Spleen (tissue), 11 donors: ENCODE measurements at regions not wholly inside any gene's neighbourhood (a gene's known extent, or its start where the extent isn't known, plus 50 kb on each side); places are given as distances from the start of the nearest gene placed in this dataset.

Experiments
- DNase-seq: peaks from one replicate; pipeline ENCODE4 v3.0.0-alpha.2; 2020
- H3K27ac ChIP-seq, 8 donors: fragments of 200-600 bp; sonication (generic) in 7 of 8; 1 replicate in 4 of 8; 2 replicates in 4 of 8; pipeline versions ENCODE4 v1.5.0 to v1.8.0; 2016 to 2021; ENCODE audit warnings: inconsistent platforms in 4 of 8, mild to moderate bottlenecking in 4 of 8, moderate library complexity in 1 of 8
- H3K27me3 ChIP-seq, 7 donors: fragments of 200-600 bp; sonication (generic) in 6 of 7; replicated peaks in 1 of 7; 1 replicate in 4 of 7; 2 replicates in 3 of 7; pipeline versions ENCODE4 v1.5.0 to v1.8.0; 2016 to 2021; ENCODE audit warnings: inconsistent platforms in 3 of 7, mild to moderate bottlenecking in 1 of 7
- H3K36me3 ChIP-seq, 6 donors: fragments of 200-600 bp; sonication (generic) in 5 of 6; 1 replicate in 4 of 6; 2 replicates in 2 of 6; pipeline versions ENCODE4 v1.5.0 to v1.8.0; 2016 to 2021; ENCODE audit warnings: inconsistent platforms in 2 of 6
- H3K4me1 ChIP-seq, 6 donors: fragments of 200-600 bp; sonication (generic) in 5 of 6; 1 replicate in 3 of 6; 2 replicates in 3 of 6; pipeline versions ENCODE4 v1.5.0 to v1.8.0; 2016 to 2021; ENCODE audit warnings: inconsistent platforms in 3 of 6
- H3K4me3 ChIP-seq, 8 donors: fragments of 200-600 bp; sonication (generic) in 7 of 8; 1 replicate in 4 of 8; 2 replicates in 4 of 8; pipeline versions ENCODE4 v1.5.0 to v1.8.0; 2016 to 2021; ENCODE audit warnings: inconsistent platforms in 4 of 8, mild to moderate bottlenecking in 4 of 8, moderate library complexity in 2 of 8
- H3K9me3 ChIP-seq, 8 donors: fragments of 200-600 bp; sonication (generic) in 7 of 8; 1 replicate in 4 of 8; 2 replicates in 4 of 8; pipeline versions ENCODE4 v1.5.0 to v1.8.0; 2016 to 2021; ENCODE audit warnings: inconsistent platforms in 4 of 8
- CTCF ChIP-seq, 11 experiments: fragments of 200-600 bp in 7 of 11; fragments of 450-650 bp in 4 of 11; sonication (generic) in 4 of 11; IDR thresholded peaks in 8 of 11; conservative IDR thresholded peaks in 3 of 11; 1 replicate in 7 of 11; 2 replicates in 4 of 11; pipeline versions ENCODE4 v1.4.0 to v1.8.0; 2016 to 2021; ENCODE audit warnings: antibody characterized with exemption in 11 of 11, inconsistent platforms in 4 of 11, mild to moderate bottlenecking in 1 of 11
- POLR2A ChIP-seq, 3 donors: fragments of 450-650 bp; IDR thresholded peaks; one replicate each; pipeline ENCODE4 v1.5.1; 2017; ENCODE audit warnings: antibody characterized with exemption in 3 of 3, mild to moderate bottlenecking in 1 of 3
- POLR2AphosphoS5 ChIP-seq, 3 donors: sonication (generic); formaldehyde crosslinking; IDR thresholded peaks; one replicate each; pipeline ENCODE4 v1.5.1; 2017; ENCODE audit warnings: antibody characterized with exemption in 3 of 3
- WGBS, 5 donors: extraction: QIAGEN DNeasy Blood & Tissue Kit in 3 of 5; methylation state at CpG; one replicate each; pipeline versions ENCODE4 v1.1.5 to v1.1.7; 2013 to 2018; 5-methylcytosine and 5-hydroxymethylcytosine counted together
- intact Hi-C: fragments of 100-400 bp; cut with DNase I; formaldehyde crosslinking; loops from one replicate; pipeline ENCODE4 v1.15.0; 2023; ENCODE audit warnings: low total_unique reads
- donor health status: healthy with polysubstance abuse.
- donor health status: DM: no; HTN: no; CAD: no; lungs with moderate emphysema.
- donor health status: DM: no; HTN: no; CAD: no.
- donor health status: Bipolar disorder and iron deficiency.
- donor health status: healthy.
- donor health status: DM: no; HTN: no; CAD: no.
- donor health status: DM: yes; HTN: yes; CAD: no.

- H3K27ac ChIP-seq = no peak overlapping the region
- no peaks in the 10 kb centered on the region for H3K36me3 ChIP-seq
- no peak overlapping the region for H3K4me3 ChIP-seq
- no peak for DNase-seq
- H3K4me1 ChIP-seq = no peaks in the 10 kb centered on the region
- no peak for TF ChIP-seq CTCF (IDR thresholded peaks at IDR 0.05 in 8 of 11, conservative IDR thresholded peaks at IDR 0.05 in 3 of 11)
- no peak for TF ChIP-seq POLR2AphosphoS5 (IDR thresholded peaks at IDR 0.05)
- no peak for TF ChIP-seq POLR2A (IDR thresholded peaks at IDR 0.05)
- no peaks in the 10 kb centered on the region for H3K27me3 ChIP-seq
- intact Hi-C loops = no loop called here
- peaks cover 0 to 30% (median 22%) of the 10 kb centered on the region in 8 donors for H3K9me3 ChIP-seq
- 82 to 95% (median 89%) methylated on average over 3 of the region's 3 CpGs for WGBS, 5 donors
Measured at GRCh38 chr4:23390246-23390645, 499.6 kb downstream of the PPARGC1A start.

GRCh38 chr4:23388699-23389395 is 501.0 kb downstream of the PPARGC1A start:
- Histone ChIP-seq H3K36me3 (no peaks in the 10 kb centered on the region), H3K27ac (no peak overlapping the region), H3K9me3 (peaks cover 0 to 17% (median 11%) of the 10 kb centered on the region in 8 donors), H3K27me3 (no peaks in the 10 kb centered on the region), H3K4me3 (no peak overlapping the region), H3K4me1 (no peaks in the 10 kb centered on the region)
- DNase-seq = no peak
- WGBS, 5 donors = 59 to 71% (median 68%) methylated on average over 2 of the region's 2 CpGs
- intact Hi-C loops = no loop called here
- TF ChIP-seq POLR2A (IDR thresholded peaks at IDR 0.05) (no peak), POLR2AphosphoS5 (IDR thresholded peaks at IDR 0.05) (no peak), CTCF (IDR thresholded peaks at IDR 0.05 in 8 of 11, conservative IDR thresholded peaks at IDR 0.05 in 3 of 11) (no peak)

DNA sequence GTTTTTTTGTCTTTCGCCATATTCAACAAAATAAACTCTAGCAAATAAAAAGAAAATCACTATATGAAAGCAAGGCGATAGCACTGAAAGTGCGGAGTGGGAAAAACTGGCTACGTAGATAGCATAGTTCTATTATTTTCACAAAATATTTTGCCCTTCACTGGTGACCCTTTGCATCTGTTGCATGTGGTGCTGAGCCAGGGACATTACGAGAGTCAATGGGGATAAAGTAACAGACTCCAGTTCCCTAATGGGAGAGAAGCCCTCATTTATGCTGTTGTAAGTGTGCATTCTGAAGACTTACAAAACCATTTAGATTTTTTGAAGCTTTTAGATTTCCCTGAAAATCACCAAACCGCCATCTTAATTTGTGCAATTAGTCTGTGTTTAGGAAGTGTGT is 501.6 kb downstream of the PPARGC1A start:
- TF ChIP-seq CTCF (IDR thresholded peaks at IDR 0.05 in 8 of 11, conservative IDR thresholded peaks at IDR 0.05 in 3 of 11) = no peak
- no peak for TF ChIP-seq POLR2AphosphoS5 (IDR thresholded peaks at IDR 0.05)
- TF ChIP-seq POLR2A (IDR thresholded peaks at IDR 0.05) = no peak
- no peak overlapping the region for H3K4me3 ChIP-seq
- no peak for DNase-seq
- H3K27me3 ChIP-seq = no peaks in the 10 kb centered on the region
- WGBS, 5 donors = 79 to 90% (median 86%) methylated on average over 6 of the region's 6 CpGs
- intact Hi-C loops = no loop called here
- no peak overlapping the region for H3K27ac ChIP-seq
- no peaks in the 10 kb centered on the region for H3K36me3 ChIP-seq
- peaks cover 0 to 11% (median 6%) of the 10 kb centered on the region in 8 donors for H3K9me3 ChIP-seq
- H3K4me1 ChIP-seq = no peaks in the 10 kb centered on the region

DNA sequence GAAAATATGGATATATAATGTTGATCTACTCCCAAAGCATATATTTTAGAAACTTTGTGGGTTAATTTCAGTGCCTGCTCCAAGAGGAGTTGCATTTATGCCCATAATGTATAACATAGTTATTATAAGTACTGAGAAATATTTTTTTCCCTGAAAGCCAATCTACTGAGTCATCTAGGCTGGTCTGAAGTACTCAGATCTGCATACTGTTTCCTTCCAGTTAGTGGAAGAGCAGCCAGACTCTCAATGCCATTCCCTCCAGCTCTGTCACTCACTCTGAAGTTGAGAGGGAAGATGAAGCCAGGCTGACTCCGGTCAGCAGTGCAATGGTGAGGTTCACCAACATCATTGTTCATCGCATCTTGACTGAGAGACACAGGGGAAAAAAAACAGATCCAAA is 505.1 kb downstream of the PPARGC1A start:
- TF ChIP-seq POLR2A (IDR thresholded peaks at IDR 0.05) (no peak), CTCF (IDR thresholded peaks at IDR 0.05 in 8 of 11, conservative IDR thresholded peaks at IDR 0.05 in 3 of 11) (no peak)
- no peak for DNase-seq
- no peaks in the 10 kb centered on the region for H3K27me3 ChIP-seq
- H3K36me3 ChIP-seq = no peaks in the 10 kb centered on the region
- H3K4me3 ChIP-seq = no peak overlapping the region
- no peaks in the 10 kb centered on the region for H3K4me1 ChIP-seq
- intact Hi-C loops = no loop called here
- H3K27ac ChIP-seq = no peak overlapping the region
- H3K9me3 ChIP-seq = peaks cover 0 to 10% (median 2%) of the 10 kb centered on the region in 8 donors
- 86 to 93% (median 88%) methylated on average over 2 of the region's 2 CpGs for WGBS, 5 donors
